ENCODE measurements at regions not wholly inside any gene's neighbourhood (a gene's known extent, or its start where the extent isn't known, plus 50 kb on each side); places are given as distances from the start of the nearest gene placed in this dataset.

DNA sequence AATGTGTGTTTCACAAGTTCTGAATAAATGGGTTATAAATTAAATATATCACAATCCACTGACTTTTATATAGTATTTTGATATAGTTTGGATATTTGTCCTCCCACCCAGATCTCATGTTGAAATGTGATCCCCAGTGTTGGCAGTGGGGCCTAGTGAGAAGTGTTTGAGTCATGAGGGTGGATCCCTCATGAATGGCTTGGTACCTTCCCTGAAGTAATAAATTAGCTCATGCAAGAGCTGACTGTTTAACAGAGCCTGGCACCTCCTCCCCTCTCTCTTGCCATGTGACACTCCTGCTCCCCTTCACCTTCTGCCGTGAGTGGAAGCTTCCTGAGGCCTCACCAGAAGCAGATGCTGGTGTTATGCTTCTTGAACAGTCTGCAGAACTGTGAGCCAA lies 127.9 kb upstream of the PALM2AKAP2 start:
- intact Hi-C loops (cut with micrococcal nuclease; ENCODE audit: unreplicated experiment) = no loop called here

DNA sequence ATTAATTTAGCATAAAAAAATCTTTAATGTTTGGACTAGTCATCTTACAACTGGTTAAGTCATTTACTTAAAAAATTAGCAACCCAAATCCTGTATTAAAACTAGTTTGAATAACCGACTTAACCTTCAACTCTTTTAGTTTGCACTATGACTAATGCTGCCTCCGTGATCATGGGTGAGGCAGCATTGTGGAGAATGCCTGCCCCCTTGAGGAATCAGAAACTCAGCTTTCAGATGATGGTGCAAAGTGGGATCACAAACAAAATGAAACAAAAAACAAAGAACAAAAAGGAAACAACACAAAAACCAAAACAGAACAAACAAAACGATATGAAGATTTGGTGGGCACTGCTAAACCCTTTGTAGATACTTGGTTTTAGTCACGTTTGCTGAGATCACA lies 127.0 kb upstream of the PALM2AKAP2 start:
- Histone ChIP-seq H3K4me2 (ENCODE audit: control insufficient read depth, insufficient read depth) (no peak overlapping the region), H3K36me3 (ENCODE audit: control insufficient read depth in 2 of 2, insufficient read depth in 2 of 2, low read length in 1 of 2) (no peaks in the 10 kb centered on the region), H3K27me3 (replicated peaks in 1 of 2; ENCODE audit: control insufficient read depth in 2 of 2, insufficient read depth in 2 of 2, low read length in 1 of 2) (no peaks in the 10 kb centered on the region), H3K4me1 (ENCODE audit: control insufficient read depth, insufficient read depth, low read length) (no peaks in the 10 kb centered on the region), H3K9me3 (replicated peaks; ENCODE audit: control insufficient read depth, insufficient read depth, low read length) (no peaks in the 10 kb centered on the region), H4K20me1 (ENCODE audit: control insufficient read depth, insufficient read depth) (no peaks in the 10 kb centered on the region), H3K27ac (ENCODE audit: control insufficient read depth, insufficient read depth) (no peak overlapping the region), H3K9ac (ENCODE audit: control insufficient read depth, insufficient read depth, low read length) (no peak overlapping the region), H2AFZ (ENCODE audit: control insufficient read depth, low read depth, low read length) (no peak overlapping the region), H3K79me2 (ENCODE audit: control insufficient read depth, insufficient read depth, low read length) (no peaks in the 10 kb centered on the region), H3K4me3 (no peak overlapping the region)
- DNase-seq (ENCODE audit: low read depth, low spot score) = no peak
- no peak for ATAC-seq
- intact Hi-C loops (cut with micrococcal nuclease; ENCODE audit: unreplicated experiment) = no loop called here
- ChIA-PET RAD21 (ENCODE audit: unreplicated experiment) (no interaction called here), POLR2A (no interaction called here), CTCF (interaction anchor here (1.5 kb wide), 1 partner anchor 79 kb away, joined by 4 read pairs; no protein-coding TSS in a partner anchor), SMC1A (ENCODE audit: uncharacterized antibody, unreplicated experiment) (no interaction called here)
- BruUV-seq (replicated peaks) = no TSS peak
- WGBS (ENCODE audit: insufficient coverage, insufficient replicate concordance, low lambda C conversion rate, missing lambda C conversion rate) = 0% methylated on average over 4 of the region's 4 CpGs
- no peak for FAIRE-seq
- in situ Hi-C loops (cut with MboI) = no loop called here
- TF ChIP-seq, protein P1, sequence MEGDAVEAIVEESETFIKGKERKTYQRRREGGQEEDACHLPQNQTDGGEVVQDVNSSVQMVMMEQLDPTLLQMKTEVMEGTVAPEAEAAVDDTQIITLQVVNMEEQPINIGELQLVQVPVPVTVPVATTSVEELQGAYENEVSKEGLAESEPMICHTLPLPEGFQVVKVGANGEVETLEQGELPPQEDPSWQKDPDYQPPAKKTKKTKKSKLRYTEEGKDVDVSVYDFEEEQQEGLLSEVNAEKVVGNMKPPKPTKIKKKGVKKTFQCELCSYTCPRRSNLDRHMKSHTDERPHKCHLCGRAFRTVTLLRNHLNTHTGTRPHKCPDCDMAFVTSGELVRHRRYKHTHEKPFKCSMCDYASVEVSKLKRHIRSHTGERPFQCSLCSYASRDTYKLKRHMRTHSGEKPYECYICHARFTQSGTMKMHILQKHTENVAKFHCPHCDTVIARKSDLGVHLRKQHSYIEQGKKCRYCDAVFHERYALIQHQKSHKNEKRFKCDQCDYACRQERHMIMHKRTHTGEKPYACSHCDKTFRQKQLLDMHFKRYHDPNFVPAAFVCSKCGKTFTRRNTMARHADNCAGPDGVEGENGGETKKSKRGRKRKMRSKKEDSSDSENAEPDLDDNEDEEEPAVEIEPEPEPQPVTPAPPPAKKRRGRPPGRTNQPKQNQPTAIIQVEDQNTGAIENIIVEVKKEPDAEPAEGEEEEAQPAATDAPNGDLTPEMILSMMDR (IDR thresholded peaks at IDR 0.05 in 2 of 3, conservative IDR thresholded peaks at IDR 0.05 in 1 of 3; ENCODE audit: control insufficient read depth in 2 of 3, extremely low read depth in 1 of 3, insufficient read depth in 1 of 3, low read depth in 3 of 3, low read length in 3 of 3) = peak in 2 of 3 experiments; percentile 11 to 19; a peak in 2 of 6 replicates
- TF ChIP-seq CBX5 (IDR thresholded peaks at IDR 0.05; ENCODE audit: low read depth) = no peak

More for the DNA sequence above, 127.9 kb upstream of the PALM2AKAP2 start:
- ChIA-PET CTCF (no interaction called here), SMC1A (ENCODE audit: uncharacterized antibody, unreplicated experiment) (no interaction called here), RAD21 (ENCODE audit: unreplicated experiment) (no interaction called here), POLR2A (no interaction called here)
- Histone ChIP-seq H3K27me3 (replicated peaks in 1 of 2; ENCODE audit: control insufficient read depth in 2 of 2, insufficient read depth in 2 of 2, low read length in 1 of 2) (no peaks in the 10 kb centered on the region), H3K9me3 (replicated peaks; ENCODE audit: control insufficient read depth, insufficient read depth, low read length) (no peaks in the 10 kb centered on the region), H3K79me2 (ENCODE audit: control insufficient read depth, insufficient read depth, low read length) (no peaks in the 10 kb centered on the region), H3K9ac (ENCODE audit: control insufficient read depth, insufficient read depth, low read length) (no peak overlapping the region), H3K4me1 (ENCODE audit: control insufficient read depth, insufficient read depth, low read length) (no peaks in the 10 kb centered on the region), H3K36me3 (ENCODE audit: control insufficient read depth in 2 of 2, insufficient read depth in 2 of 2, low read length in 1 of 2) (no peaks in the 10 kb centered on the region), H4K20me1 (ENCODE audit: control insufficient read depth, insufficient read depth) (no peaks in the 10 kb centered on the region), H3K27ac (ENCODE audit: control insufficient read depth, insufficient read depth) (no peak overlapping the region), H3K4me3 (no peak overlapping the region), H2AFZ (ENCODE audit: control insufficient read depth, low read depth, low read length) (no peak overlapping the region), H3K4me2 (ENCODE audit: control insufficient read depth, insufficient read depth) (no peak overlapping the region)
- TF ChIP-seq ZNF217 (IDR thresholded peaks at IDR 0.05) (no peak), HDAC6 (IDR thresholded peaks at IDR 0.05; ENCODE audit: unreplicated experiment) (no peak), GABPA (IDR thresholded peaks at IDR 0.05; ENCODE audit: low read depth) (no peak), POLR2AphosphoS2 (IDR thresholded peaks at IDR 0.05; ENCODE audit: low read depth, low read length) (no peak), BCL11A (IDR thresholded peaks at IDR 0.05; ENCODE audit: low read depth, low read length) (no peak), RUNX3 (IDR thresholded peaks at IDR 0.05; ENCODE audit: low read length) (no peak), YY1 (IDR thresholded peaks at IDR 0.05; ENCODE audit: low read depth, low read length) (no peak)
- TF ChIP-seq, protein P2, sequence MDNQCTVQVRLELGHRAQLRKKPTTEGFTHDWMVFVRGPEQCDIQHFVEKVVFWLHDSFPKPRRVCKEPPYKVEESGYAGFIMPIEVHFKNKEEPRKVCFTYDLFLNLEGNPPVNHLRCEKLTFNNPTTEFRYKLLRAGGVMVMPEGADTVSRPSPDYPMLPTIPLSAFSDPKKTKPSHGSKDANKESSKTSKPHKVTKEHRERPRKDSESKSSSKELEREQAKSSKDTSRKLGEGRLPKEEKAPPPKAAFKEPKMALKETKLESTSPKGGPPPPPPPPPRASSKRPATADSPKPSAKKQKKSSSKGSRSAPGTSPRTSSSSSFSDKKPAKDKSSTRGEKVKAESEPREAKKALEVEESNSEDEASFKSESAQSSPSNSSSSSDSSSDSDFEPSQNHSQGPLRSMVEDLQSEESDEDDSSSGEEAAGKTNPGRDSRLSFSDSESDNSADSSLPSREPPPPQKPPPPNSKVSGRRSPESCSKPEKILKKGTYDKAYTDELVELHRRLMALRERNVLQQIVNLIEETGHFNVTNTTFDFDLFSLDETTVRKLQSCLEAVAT (IDR thresholded peaks at IDR 0.05) = no peak
- no peak for FAIRE-seq
- BruUV-seq (replicated peaks) = no TSS peak
- no peak for ATAC-seq
- DNase-seq (ENCODE audit: low read depth, low spot score) = no peak
- WGBS (ENCODE audit: insufficient coverage, insufficient replicate concordance, low lambda C conversion rate, missing lambda C conversion rate) = 0% methylated on average over 1 of the region's 1 CpG
- in situ Hi-C loops (cut with MboI) = no loop called here
